IMR-90 (cell line): ENCODE measurements at regions not wholly inside any gene's neighbourhood (a gene's known extent, or its start where the extent isn't known, plus 50 kb on each side); places are given as distances from the start of the nearest gene placed in this dataset.

Source experiments
- ATAC-seq: fragments of 200-7000 bp; cut with Tn5 transposase; 2 replicates; pipeline ENCODE4 v1.9.1; 2020; ENCODE audit warnings: low read depth, mild to moderate bottlenecking, moderate library complexity
- BruUV-seq: library from RNA; stranded (reverse); fragments of 400-500 nt; replicated peaks from 2 replicates; lab custom pipeline; 2021; lab: Mats Ljungman, UMichigan
- CTCF ChIA-PET: fragments of 300-600 bp; formaldehyde crosslinking; extraction: SDS; loops from one replicate; lab custom pipeline; 2021; ENCODE audit warnings: antibody characterized with exemption; lab: Yijun Ruan, JAX
- POLR2A ChIA-PET: fragments of 300-600 bp; sonication (Branson Sonifier 250); formaldehyde crosslinking; loops from one replicate; lab custom pipeline; 2022; ENCODE audit warnings: antibody characterized with exemption; ENCODE audit not compliant: unreplicated experiment; lab: Charles Lee
- DNase-seq: peaks from one replicate; pipeline ENCODE4 v3.0.0; 2013
- H2AFZ ChIP-seq: replicated peaks from 2 replicates; pipeline ENCODE3; 2013; ENCODE audit warnings: low read length, mild to moderate bottlenecking; ENCODE audit not compliant: poor library complexity
- H2AK5ac ChIP-seq: 2 replicates; pipeline ENCODE4 v1.6.1; 2013; ENCODE audit warnings: low read depth, low read length, inconsistent platforms
- H2AK9ac ChIP-seq: replicated peaks from 2 replicates; pipeline ENCODE3; 2013; ENCODE audit warnings: mild to moderate bottlenecking, low read depth, low read length, moderate library complexity; ENCODE audit not compliant: poor library complexity
- H2BK120ac ChIP-seq: 2 replicates; pipeline ENCODE4 v1.6.1; 2013; ENCODE audit warnings: low read depth, low read length, inconsistent platforms
- H2BK15ac ChIP-seq: 3 replicates; pipeline ENCODE4 v1.6.1; 2013; ENCODE audit warnings: low read depth, low read length, inconsistent platforms
- H2BK20ac ChIP-seq: 2 replicates; pipeline ENCODE4 v1.6.1; 2013; ENCODE audit warnings: low read depth, mild to moderate bottlenecking, inconsistent platforms, low read length, moderate library complexity
- H2BK5ac ChIP-seq: 2 replicates; pipeline ENCODE4 v1.6.1; 2013; ENCODE audit warnings: mild to moderate bottlenecking, low read depth, low read length, inconsistent platforms; ENCODE audit not compliant: poor library complexity, severe bottlenecking
- H3K14ac ChIP-seq: replicated peaks from 2 replicates; pipeline ENCODE4 v1.6.1; 2013; ENCODE audit warnings: low read depth, low read length, inconsistent platforms
- H3K18ac ChIP-seq: 2 replicates; pipeline ENCODE4 v1.6.1; 2013; ENCODE audit warnings: low read depth, low read length, control low read depth
- H3K23ac ChIP-seq: 2 replicates; pipeline ENCODE4 v1.6.1; 2013; ENCODE audit warnings: low read depth, low read length, inconsistent platforms
- H3K27ac ChIP-seq: 2 replicates; pipeline ENCODE4 v1.5.1; 2013; ENCODE audit warnings: mild to moderate bottlenecking, control low read depth, low read length; ENCODE audit not compliant: insufficient read depth
- H3K27me3 ChIP-seq: 2 replicates; pipeline ENCODE4 v1.6.1; 2013; ENCODE audit warnings: low read length; ENCODE audit not compliant: control insufficient read depth, insufficient read depth
- H3K36me3 ChIP-seq: 2 replicates; pipeline ENCODE4 v1.6.1; 2013; ENCODE audit warnings: low read length, mixed read lengths; ENCODE audit not compliant: control insufficient read depth, insufficient read depth
- H3K4ac ChIP-seq: 2 replicates; pipeline ENCODE4 v1.6.1; 2013; ENCODE audit warnings: low read depth, low read length, inconsistent platforms
- H3K4me1 ChIP-seq: 2 replicates; pipeline ENCODE4 v1.6.1; 2013; ENCODE audit warnings: low read length, mixed read lengths; ENCODE audit not compliant: control insufficient read depth, insufficient read depth
- H3K4me2 ChIP-seq: 2 replicates; pipeline ENCODE4 v1.6.1; 2013; ENCODE audit warnings: low read depth, mild to moderate bottlenecking, control low read depth, low read length, moderate library complexity
- H3K4me3 ChIP-seq: 2 replicates; pipeline ENCODE4 v1.5.1; 2013; ENCODE audit warnings: low read depth, mild to moderate bottlenecking, control low read depth, low read length, moderate library complexity; ENCODE audit not compliant: insufficient read depth
- H3K56ac ChIP-seq: 2 replicates; pipeline ENCODE4 v1.6.1; 2013; ENCODE audit warnings: low read length, inconsistent platforms; ENCODE audit not compliant: insufficient read depth; ENCODE audit errors: extremely low read depth
- H3K79me1 ChIP-seq, 2 experiments: 2 replicates each; pipeline ENCODE4 v1.6.1; 2013; ENCODE audit warnings: low read length in 2 of 2, inconsistent platforms in 1 of 2, low read depth in 1 of 2
- H3K9ac ChIP-seq: 2 replicates; pipeline ENCODE4 v1.6.1; 2013; ENCODE audit warnings: low read depth, low read length, control low read depth
- H3K9me1 ChIP-seq: 2 replicates; pipeline ENCODE4 v1.6.1; 2013; ENCODE audit warnings: low read length, inconsistent platforms; ENCODE audit not compliant: insufficient read depth
- H3K9me3 ChIP-seq: 2 replicates; pipeline ENCODE4 v1.6.1; 2013; ENCODE audit warnings: low read length; ENCODE audit not compliant: control insufficient read depth, insufficient read depth
- H4K20me1 ChIP-seq: 2 replicates; pipeline ENCODE4 v1.6.1; 2013; ENCODE audit warnings: low read length, inconsistent platforms; ENCODE audit not compliant: insufficient read depth
- H4K5ac ChIP-seq: 2 replicates; pipeline ENCODE4 v1.6.1; 2013; ENCODE audit warnings: mild to moderate bottlenecking, low read depth, low read length, control low read depth
- H4K8ac ChIP-seq, 2 experiments: 2 replicates each; pipeline ENCODE4 v1.6.1; 2013; ENCODE audit warnings: low read depth in 2 of 2, low read length in 2 of 2, control low read depth in 1 of 2, inconsistent platforms in 1 of 2
- H4K91ac ChIP-seq: 2 replicates; pipeline ENCODE4 v1.6.1; 2013; ENCODE audit warnings: low read depth, low read length, inconsistent platforms; ENCODE audit not compliant: insufficient read depth
- BHLHE40 ChIP-seq: fragments of 150-350 bp; IDR thresholded peaks from 2 replicates; pipeline ENCODE4 v1.6.1; 2016; ENCODE audit warnings: mild to moderate bottlenecking, low read depth, low read length
- CEBPB ChIP-seq: IDR thresholded peaks from 2 replicates; pipeline ENCODE4 v1.6.1; 2012; ENCODE audit warnings: low read depth, low read length, improper control_type of control experiment
- CHD1 ChIP-seq: IDR thresholded peaks from 2 replicates; pipeline ENCODE4 v1.6.1; 2012; ENCODE audit warnings: low read depth, low read length, improper control_type of control experiment
- FOS ChIP-seq: fragments of 150-350 bp; IDR thresholded peaks from 2 replicates; pipeline ENCODE4 v1.6.1; 2016; ENCODE audit warnings: low read depth, low read length
- MAFK ChIP-seq: IDR thresholded peaks from 2 replicates; pipeline ENCODE4 v1.6.1; 2012; ENCODE audit warnings: low read depth, low read length, improper control_type of control experiment
- MAZ ChIP-seq: IDR thresholded peaks from 2 replicates; pipeline ENCODE4 v1.6.1; 2012; ENCODE audit warnings: low read depth, mild to moderate bottlenecking, low read length, improper control_type of control experiment, moderate library complexity, borderline replicate concordance
- MXI1 ChIP-seq: IDR thresholded peaks from 2 replicates; pipeline ENCODE4 v1.6.1; 2012; ENCODE audit warnings: low read depth, mild to moderate bottlenecking, low read length, moderate library complexity, borderline replicate concordance
- NFE2L2 ChIP-seq: fragments of 150-350 bp; IDR thresholded peaks from 2 replicates; pipeline ENCODE4 v1.6.1; 2016; ENCODE audit warnings: low read depth, mild to moderate bottlenecking, low read length
- POLR2A ChIP-seq: IDR thresholded peaks from 2 replicates; pipeline ENCODE4 v1.6.1; 2012; ENCODE audit warnings: mild to moderate bottlenecking, low read depth, low read length
- RAD21 ChIP-seq: IDR thresholded peaks from 2 replicates; pipeline ENCODE4 v1.6.1; 2012; ENCODE audit warnings: low read length, improper control_type of control experiment
- RFX5 ChIP-seq: IDR thresholded peaks from 2 replicates; pipeline ENCODE4 v1.8.0; 2012; ENCODE audit warnings: low read depth, mild to moderate bottlenecking, low read length, moderate library complexity
- SMC3 ChIP-seq: fragments of 150-350 bp; IDR thresholded peaks from 2 replicates; pipeline ENCODE4 v1.6.1; 2016; ENCODE audit warnings: low read depth, mild to moderate bottlenecking, antibody characterized with exemption, low read length, moderate library complexity
- WGBS, 2 experiments: methylation state at CpG; one replicate each; pipeline versions ENCODE4 v1.1.5 to v1.1.7; 2013; ENCODE audit warnings: missing lambda C conversion rate in 2 of 2; ENCODE audit not compliant: insufficient read length in 1 of 2; ENCODE audit errors: extremely low coverage in 2 of 2; 5-methylcytosine and 5-hydroxymethylcytosine counted together
- dilution Hi-C: fragments of 300-500 bp; cut with HindIII; formaldehyde crosslinking; loops from one replicate; pipeline ENCODE4 v1.14.3; 2018; ENCODE audit warnings: low sequenced_read_pairs; ENCODE audit not compliant: unreplicated experiment
- in situ Hi-C: fragments of 300-500 bp; cut with MboI; formaldehyde crosslinking; loops from 3 replicates; pipeline ENCODE4 v1.14.3; 2019; ENCODE audit warnings: low sequenced_read_pairs, inconsistent platforms, mixed read lengths
- intact Hi-C: fragments of 100-400 bp; cut with micrococcal nuclease; formaldehyde crosslinking; loops from 2 replicates; pipeline ENCODE4 v1.10.0; 2022
- TF ChIP-seq, protein P1 (sequence below): fragments of 150-350 bp; IDR thresholded peaks from 2 replicates; pipeline ENCODE4 v1.6.1; 2017; ENCODE audit warnings: mild to moderate bottlenecking, antibody characterized with exemption, low read length, low read depth
- TF ChIP-seq, protein P2 (sequence below): conservative IDR thresholded peaks from 2 replicates; pipeline ENCODE4 v1.5.1; 2012; ENCODE audit warnings: mild to moderate bottlenecking, low read depth, low read length, improper control_type of control experiment

DNA sequence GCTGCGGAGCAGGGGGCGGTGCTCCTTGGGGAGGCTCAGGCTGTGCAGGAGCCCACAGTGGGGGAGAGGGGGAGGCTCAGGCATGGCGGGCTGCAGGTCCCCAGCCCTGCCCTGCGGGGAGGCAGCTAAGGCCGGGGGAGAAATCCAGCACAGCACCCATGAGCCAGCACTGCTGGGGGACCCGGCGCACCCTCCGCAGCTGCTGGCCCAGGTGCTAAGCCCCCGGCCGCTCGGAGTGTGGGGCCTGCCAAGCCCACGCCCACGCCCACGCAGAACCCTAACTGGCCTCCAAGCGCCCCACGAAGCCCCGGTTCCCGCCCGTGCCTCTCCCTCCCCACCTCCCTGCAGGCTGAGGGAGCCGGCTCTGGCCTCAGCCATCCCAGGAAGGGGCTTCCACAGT lies 145.6 kb upstream of the SEL1L start:
- dilution Hi-C loops: no loop called here
- Histone ChIP-seq H2BK20ac (no peak overlapping the region), H4K20me1 (no peaks in the 10 kb centered on the region), H3K9ac (no peak overlapping the region), H3K4me2 (no peak overlapping the region), H4K91ac (no peak overlapping the region), H3K27ac (no peak overlapping the region), H3K9me3 (peaks cover 17% of the 10 kb centered on the region), H4K8ac (no peak overlapping the region), H3K23ac (no peak overlapping the region), H2AK9ac (no peak overlapping the region), H3K4me3 (no peak overlapping the region), H3K4ac (no peak overlapping the region), H3K56ac (no peak overlapping the region), H2BK5ac (no peak overlapping the region), H2AK5ac (no peak overlapping the region), H2AFZ (no peak overlapping the region), H3K79me1 (no peaks in the 10 kb centered on the region), H2BK120ac (no peak overlapping the region), H3K36me3 (no peaks in the 10 kb centered on the region), H2BK15ac (no peak overlapping the region), H4K5ac (no peak overlapping the region), H3K4me1 (no peaks in the 10 kb centered on the region), H3K18ac (no peak overlapping the region), H3K14ac (no peak overlapping the region), H3K9me1 (no peaks in the 10 kb centered on the region), H3K27me3 (no peaks in the 10 kb centered on the region)
- intact Hi-C loops: no loop called here
- ChIA-PET POLR2A (no interaction called here), CTCF (no interaction called here)
- no peak for DNase-seq
- in situ Hi-C loops: no loop called here
- TF ChIP-seq BHLHE40 (no peak), FOS (no peak), RFX5 (no peak), SMC3 (no peak), RAD21 (no peak), MAZ (no peak), MAFK (no peak), POLR2A (no peak), NFE2L2 (no peak), CHD1 (no peak), CEBPB (no peak), MXI1 (no peak)
- TF ChIP-seq, protein P1, sequence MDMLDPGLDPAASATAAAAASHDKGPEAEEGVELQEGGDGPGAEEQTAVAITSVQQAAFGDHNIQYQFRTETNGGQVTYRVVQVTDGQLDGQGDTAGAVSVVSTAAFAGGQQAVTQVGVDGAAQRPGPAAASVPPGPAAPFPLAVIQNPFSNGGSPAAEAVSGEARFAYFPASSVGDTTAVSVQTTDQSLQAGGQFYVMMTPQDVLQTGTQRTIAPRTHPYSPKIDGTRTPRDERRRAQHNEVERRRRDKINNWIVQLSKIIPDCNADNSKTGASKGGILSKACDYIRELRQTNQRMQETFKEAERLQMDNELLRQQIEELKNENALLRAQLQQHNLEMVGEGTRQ: no peak
- TF ChIP-seq, protein P2, sequence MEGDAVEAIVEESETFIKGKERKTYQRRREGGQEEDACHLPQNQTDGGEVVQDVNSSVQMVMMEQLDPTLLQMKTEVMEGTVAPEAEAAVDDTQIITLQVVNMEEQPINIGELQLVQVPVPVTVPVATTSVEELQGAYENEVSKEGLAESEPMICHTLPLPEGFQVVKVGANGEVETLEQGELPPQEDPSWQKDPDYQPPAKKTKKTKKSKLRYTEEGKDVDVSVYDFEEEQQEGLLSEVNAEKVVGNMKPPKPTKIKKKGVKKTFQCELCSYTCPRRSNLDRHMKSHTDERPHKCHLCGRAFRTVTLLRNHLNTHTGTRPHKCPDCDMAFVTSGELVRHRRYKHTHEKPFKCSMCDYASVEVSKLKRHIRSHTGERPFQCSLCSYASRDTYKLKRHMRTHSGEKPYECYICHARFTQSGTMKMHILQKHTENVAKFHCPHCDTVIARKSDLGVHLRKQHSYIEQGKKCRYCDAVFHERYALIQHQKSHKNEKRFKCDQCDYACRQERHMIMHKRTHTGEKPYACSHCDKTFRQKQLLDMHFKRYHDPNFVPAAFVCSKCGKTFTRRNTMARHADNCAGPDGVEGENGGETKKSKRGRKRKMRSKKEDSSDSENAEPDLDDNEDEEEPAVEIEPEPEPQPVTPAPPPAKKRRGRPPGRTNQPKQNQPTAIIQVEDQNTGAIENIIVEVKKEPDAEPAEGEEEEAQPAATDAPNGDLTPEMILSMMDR: no peak
- no peak for ATAC-seq
- no TSS peak for BruUV-seq
- WGBS, 2 experiments: 84% methylated on average over 5 of the region's 20 CpGs; no CpG with 5 or more reads in 1 of the 2 experiments
